ENCODE measurements at regions not wholly inside any gene's neighbourhood (a gene's known extent, or its start where the extent isn't known, plus 50 kb on each side); places are given as distances from the start of the nearest gene placed in this dataset.

GRCh38 chr15:46127361-46127874, 492.6 kb downstream of the SQOR start:
- Histone ChIP-seq H4K5ac (ENCODE audit: insufficient read length, low read depth, low read length) (no peak overlapping the region), H4K8ac (ENCODE audit: extremely low read depth, insufficient read depth, low read length) (no peak overlapping the region), H2BK120ac (replicated peaks; ENCODE audit: low read depth, low read length) (no peak overlapping the region), H2AK5ac (ENCODE audit: low read depth, low read length) (no peak overlapping the region), H4K20me1 (replicated peaks in 1 of 2; ENCODE audit: control insufficient read depth in 1 of 2, insufficient read depth in 2 of 2, low read length in 2 of 2) (no peaks in the 10 kb centered on the region), H2BK15ac (ENCODE audit: low read length) (no peak overlapping the region), H4K91ac (replicated peaks; ENCODE audit: insufficient read length, low read length) (no peak overlapping the region), H3K18ac (ENCODE audit: extremely low read depth, low read length) (no peak overlapping the region), H3K4ac (replicated peaks; ENCODE audit: insufficient read length, low read depth, low read length) (no peak overlapping the region), H3K14ac (ENCODE audit: insufficient read length) (no peak overlapping the region), H3K23ac (ENCODE audit: insufficient read length) (no peak overlapping the region), H2BK20ac (ENCODE audit: low read length) (no peak overlapping the region), H2BK12ac (ENCODE audit: low read depth, low read length) (no peak overlapping the region), H3K4me3 (ENCODE audit: extremely low read depth in 1 of 4, insufficient read depth in 2 of 4, low read depth in 3 of 4, low read length in 4 of 4) (no peak overlapping the region), H3K36me3 (ENCODE audit: control insufficient read depth in 2 of 4, insufficient read depth in 4 of 4, low read length in 3 of 4) (no peaks in the 10 kb centered on the region), H3K23me2 (ENCODE audit: low read depth, low read length) (no peaks in the 10 kb centered on the region), H3K9ac (replicated peaks in 1 of 4; ENCODE audit: extremely low read depth in 1 of 4, low read depth in 3 of 4, low read length in 3 of 4) (no peak overlapping the region), H2BK5ac (ENCODE audit: low read depth, low read length) (no peak overlapping the region), H3K9me3 (ENCODE audit: insufficient read depth in 2 of 2, low read depth in 1 of 2, low read length in 1 of 2) (peaks cover 2 to 12% of the 10 kb centered on the region in 2 experiments; a peak in 3 of 4 replicates), H3K4me1 (replicated peaks in 1 of 4; ENCODE audit: control insufficient read depth in 3 of 4, insufficient read depth in 4 of 4, low read length in 3 of 4) (no peaks in the 10 kb centered on the region), H3K79me1 (ENCODE audit: low read depth, low read length) (no peaks in the 10 kb centered on the region), H2AFZ (ENCODE audit: low read length) (no peak overlapping the region), H3K79me2 (ENCODE audit: control insufficient read depth in 1 of 2, insufficient read depth in 2 of 2, low read length in 2 of 2) (no peaks in the 10 kb centered on the region), H3K56ac (replicated peaks; ENCODE audit: insufficient read length, low read depth, low read length) (no peak overlapping the region), H3K4me2 (ENCODE audit: insufficient read depth in 1 of 2, low read depth in 2 of 2, low read length in 2 of 2) (no peak overlapping the region), H3K27me3 (replicated peaks in 1 of 4; ENCODE audit: control insufficient read depth in 3 of 4, extremely low read depth in 1 of 4, insufficient read depth in 3 of 4, low read length in 3 of 4) (no peaks in the 10 kb centered on the region), H3K27ac (ENCODE audit: low read depth, low read length) (no peak overlapping the region)
- TF ChIP-seq SP4 (IDR thresholded peaks at IDR 0.05; ENCODE audit: low read length) (no peak), PHF8 (conservative IDR thresholded peaks at IDR 0.05; ENCODE audit: low read depth, low read length) (no peak), KDM4A (IDR thresholded peaks at IDR 0.05; ENCODE audit: low read depth, low read length, severe bottlenecking) (no peak), TCF12 (IDR thresholded peaks at IDR 0.05; ENCODE audit: low read depth, low read length) (no peak), RBBP5 (IDR thresholded peaks at IDR 0.05; ENCODE audit: borderline replicate concordance, low read depth, low read length) (no peak)
- 89% methylated on average over 3 of the region's 3 CpGs; no CpG with 5 or more reads in 1 of the 2 experiments for WGBS, 2 experiments (ENCODE audit: extremely low coverage in 1 of 2, insufficient coverage in 1 of 2, insufficient read length in 1 of 2, insufficient replicate concordance in 2 of 2, low coverage in 1 of 2, low lambda C conversion rate in 2 of 2, missing lambda C conversion rate in 1 of 2)
- CTCF ChIA-PET (ENCODE audit: partially characterized antibody) = no interaction called here
- DNase-seq (ENCODE audit: low read depth in 1 of 2, low spot score in 2 of 2) (no peak), FAIRE-seq (no peak)
- POLR2A ChIA-PET (ENCODE audit: partially characterized antibody) = no interaction called here

All from H1 (cell line).